Lung (tissue), 11 donors: ENCODE measurements at regions not wholly inside any gene's neighbourhood (a gene's known extent, or its start where the extent isn't known, plus 50 kb on each side); places are given as distances from the start of the nearest gene placed in this dataset.

Source experiments
- ATAC-seq: fragments of 200-7000 bp; cut with Tn5 transposase; one replicate; pipeline ENCODE4 v1.9.1; 2020; ENCODE audit warnings: moderate number of reproducible peaks; ENCODE audit not compliant: insufficient read depth, low FRiP score
- DNase-seq, 3 donors: peaks; one replicate each; pipeline ENCODE4 v3.0.0-alpha.2; 2013 to 2017
- H3K27ac ChIP-seq, 2 donors: one replicate each; pipeline ENCODE4 v1.5.1; 2013; ENCODE audit warnings: mild to moderate bottlenecking in 2 of 2, moderate library complexity in 2 of 2, control low read depth in 1 of 2, inconsistent platforms in 1 of 2, low read depth in 1 of 2, low read length in 1 of 2
- H3K27me3 ChIP-seq, 3 donors: one replicate each; pipeline ENCODE4 v1.5.1; 2013; ENCODE audit warnings: low read length in 2 of 3; ENCODE audit not compliant: control insufficient read depth in 3 of 3, insufficient read depth in 3 of 3
- H3K36me3 ChIP-seq, 4 donors: one replicate each; pipeline ENCODE4 v1.5.1; 2013; ENCODE audit warnings: low read length in 4 of 4, mild to moderate bottlenecking in 1 of 4, moderate library complexity in 1 of 4; ENCODE audit not compliant: control insufficient read depth in 4 of 4, insufficient read depth in 4 of 4
- H3K4me1 ChIP-seq, 5 donors: one replicate each; pipeline ENCODE4 v1.5.1; 2013; ENCODE audit warnings: low read length in 5 of 5, mild to moderate bottlenecking in 2 of 5, moderate library complexity in 1 of 5; ENCODE audit not compliant: control insufficient read depth in 5 of 5, insufficient read depth in 5 of 5
- H3K4me3 ChIP-seq: one replicate; pipeline ENCODE4 v1.5.1; 2013; ENCODE audit warnings: mild to moderate bottlenecking, control low read depth, moderate library complexity
- H3K9ac ChIP-seq, 2 donors: one replicate each; pipeline ENCODE4 v1.5.1; 2013; ENCODE audit warnings: low read length in 2 of 2, control low read depth in 1 of 2; ENCODE audit not compliant: insufficient read depth in 1 of 2
- H3K9me3 ChIP-seq, 4 donors: one replicate each; pipeline ENCODE4 v1.5.1; 2013; ENCODE audit warnings: low read length in 3 of 4, mild to moderate bottlenecking in 1 of 4, moderate library complexity in 1 of 4; ENCODE audit not compliant: control insufficient read depth in 4 of 4, insufficient read depth in 3 of 4
- WGBS, 2 donors: extraction: QIAGEN DNeasy Blood & Tissue Kit; methylation state at CpG; one replicate each; pipeline ENCODE4 v1.1.7; 2013; 5-methylcytosine and 5-hydroxymethylcytosine counted together
- TF ChIP-seq, protein P1 (sequence below): IDR thresholded peaks from 2 replicates; pipeline ENCODE4 v1.5.1; 2012; ENCODE audit warnings: mild to moderate bottlenecking; ENCODE audit errors: control extremely low read depth, extremely low read depth
- donor health status: control.
- donor health status: control.
- donor health status: Bipolar disorder and iron deficiency.
- donor health status: healthy.
- donor health status: DM: yes; HTN: yes; CAD: no.

DNA sequence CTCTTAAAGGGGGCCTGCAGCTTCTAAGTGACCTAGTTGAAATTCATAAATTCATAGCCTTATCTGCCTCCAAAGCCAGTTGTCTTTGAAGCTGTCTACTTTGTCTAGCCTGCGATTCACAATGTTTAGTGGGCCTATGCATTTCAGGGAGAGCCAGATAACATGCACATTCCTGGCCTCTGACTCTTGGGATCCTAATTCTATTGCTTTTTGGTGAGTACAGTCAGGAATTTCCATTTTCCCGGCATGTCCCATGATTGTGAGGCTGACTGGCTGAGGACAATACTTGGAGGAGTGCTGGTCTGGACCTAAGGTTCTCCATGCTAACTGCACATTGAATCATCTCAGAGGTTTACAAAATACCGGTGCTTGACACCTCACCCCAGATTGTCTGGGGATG is 155.0 kb downstream of the MSL3 start:
- Histone ChIP-seq H3K9ac (no peak overlapping the region), H3K4me3 (no peak overlapping the region), H3K36me3 (no peaks in the 10 kb centered on the region), H3K27me3 (peaks cover 0 to 23% (median 6%) of the 10 kb centered on the region in 3 donors), H3K27ac (no peak overlapping the region), H3K4me1 (no peaks in the 10 kb centered on the region), H3K9me3 (no peaks in the 10 kb centered on the region)
- DNase-seq (no peak), ATAC-seq (no peak)
- TF ChIP-seq, protein P1, sequence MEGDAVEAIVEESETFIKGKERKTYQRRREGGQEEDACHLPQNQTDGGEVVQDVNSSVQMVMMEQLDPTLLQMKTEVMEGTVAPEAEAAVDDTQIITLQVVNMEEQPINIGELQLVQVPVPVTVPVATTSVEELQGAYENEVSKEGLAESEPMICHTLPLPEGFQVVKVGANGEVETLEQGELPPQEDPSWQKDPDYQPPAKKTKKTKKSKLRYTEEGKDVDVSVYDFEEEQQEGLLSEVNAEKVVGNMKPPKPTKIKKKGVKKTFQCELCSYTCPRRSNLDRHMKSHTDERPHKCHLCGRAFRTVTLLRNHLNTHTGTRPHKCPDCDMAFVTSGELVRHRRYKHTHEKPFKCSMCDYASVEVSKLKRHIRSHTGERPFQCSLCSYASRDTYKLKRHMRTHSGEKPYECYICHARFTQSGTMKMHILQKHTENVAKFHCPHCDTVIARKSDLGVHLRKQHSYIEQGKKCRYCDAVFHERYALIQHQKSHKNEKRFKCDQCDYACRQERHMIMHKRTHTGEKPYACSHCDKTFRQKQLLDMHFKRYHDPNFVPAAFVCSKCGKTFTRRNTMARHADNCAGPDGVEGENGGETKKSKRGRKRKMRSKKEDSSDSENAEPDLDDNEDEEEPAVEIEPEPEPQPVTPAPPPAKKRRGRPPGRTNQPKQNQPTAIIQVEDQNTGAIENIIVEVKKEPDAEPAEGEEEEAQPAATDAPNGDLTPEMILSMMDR, result no peak
- WGBS, 2 donors, result 84 to 96% methylated on average over 3 of the region's 3 CpGs

DNA sequence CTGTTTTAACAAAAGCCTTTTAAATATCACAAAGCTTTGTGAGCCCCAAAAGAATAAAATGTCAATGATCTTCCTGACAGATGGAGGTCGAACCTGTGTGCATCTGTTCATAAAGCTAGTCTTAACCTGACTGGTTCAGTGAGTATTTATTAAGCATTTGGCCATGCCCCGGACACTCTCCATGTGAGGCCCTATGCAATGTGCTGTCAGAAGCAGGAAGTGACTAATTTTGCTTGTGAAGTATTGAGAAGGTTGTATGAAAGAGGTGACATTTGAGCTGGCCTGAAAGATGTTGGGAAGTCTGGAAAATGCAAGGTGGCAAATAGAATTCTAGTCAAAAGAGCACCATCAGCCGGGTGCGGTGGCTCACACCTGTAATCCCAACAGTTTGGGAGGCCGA is 171.4 kb downstream of the MSL3 start:
- Histone ChIP-seq H3K4me3 (no peak overlapping the region), H3K27ac (no peak overlapping the region), H3K4me1 (no peaks in the 10 kb centered on the region), H3K9me3 (no peaks in the 10 kb centered on the region), H3K27me3 (peaks cover 0 to 9% (median 5%) of the 10 kb centered on the region in 3 donors), H3K36me3 (no peaks in the 10 kb centered on the region), H3K9ac (no peak overlapping the region)
- DNase-seq (no peak), ATAC-seq (no peak)
- TF ChIP-seq, protein P1, result no peak
- WGBS, 2 donors, result 67 to 77% methylated on average over 5 of the region's 5 CpGs

DNA sequence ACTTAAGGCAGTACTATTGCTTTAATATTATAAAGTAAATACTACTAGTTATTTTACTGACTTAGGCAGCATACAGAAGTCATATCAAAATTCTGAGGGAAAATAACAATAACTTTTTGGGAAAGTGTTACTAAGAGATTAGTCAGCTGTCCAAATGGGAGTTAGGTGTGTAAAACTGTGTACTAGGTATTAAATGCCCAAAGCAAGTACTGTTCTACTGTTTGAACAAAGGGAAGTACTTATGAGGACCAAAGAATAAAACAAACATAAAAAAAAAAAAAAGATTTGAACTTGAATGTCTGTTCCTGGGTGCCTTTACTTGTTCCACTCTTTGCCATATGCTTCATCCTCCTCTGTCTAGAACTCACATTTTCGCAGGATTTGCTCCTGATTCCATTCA is 174.4 kb downstream of the MSL3 start:
- Histone ChIP-seq H3K27me3 (peaks cover 0 to 8% (median 5%) of the 10 kb centered on the region in 3 donors), H3K9me3 (no peaks in the 10 kb centered on the region), H3K9ac (no peak overlapping the region), H3K4me1 (no peaks in the 10 kb centered on the region), H3K27ac (no peak overlapping the region), H3K36me3 (no peaks in the 10 kb centered on the region), H3K4me3 (no peak overlapping the region)
- no peak for DNase-seq
- 76 to 86% methylated on average over 1 of the region's 1 CpG for WGBS, 2 donors
- TF ChIP-seq, protein P1, result no peak
- no peak for ATAC-seq

DNA sequence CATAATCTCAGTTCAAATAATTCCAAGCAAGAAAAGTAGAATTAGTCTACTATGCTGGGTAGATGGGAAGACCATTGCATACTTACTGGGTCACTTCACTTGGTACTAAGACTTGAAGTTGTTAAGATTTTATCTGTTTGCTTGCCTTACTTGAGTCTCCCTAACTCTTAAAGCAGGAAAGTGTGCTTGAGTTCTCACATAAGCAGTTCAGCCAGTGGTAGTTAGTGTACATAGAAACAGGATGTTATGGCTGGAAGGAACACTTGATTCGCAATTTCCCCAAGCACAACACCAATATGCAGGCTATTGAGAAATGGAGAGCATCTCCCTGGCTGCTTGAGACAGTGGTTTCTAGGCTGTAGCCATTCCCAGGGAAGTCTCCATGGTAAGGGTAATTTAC is 176.1 kb downstream of the MSL3 start:
- 50 to 82% methylated on average over 1 of the region's 1 CpG for WGBS, 2 donors
- peaks cover 0 to 6% (median 5%) of the 10 kb centered on the region in 3 donors for H3K27me3 ChIP-seq
- H3K9me3 ChIP-seq, result no peaks in the 10 kb centered on the region
- no peak overlapping the region for H3K4me3 ChIP-seq
- H3K27ac ChIP-seq, result no peak overlapping the region
- H3K4me1 ChIP-seq, result no peaks in the 10 kb centered on the region
- DNase-seq (no peak), ATAC-seq (no peak)
- H3K36me3 ChIP-seq, result no peaks in the 10 kb centered on the region
- TF ChIP-seq, protein P1, result no peak
- no peak overlapping the region for H3K9ac ChIP-seq
